ENCODE measurements at regions not wholly inside any gene's neighbourhood (a gene's known extent, or its start where the extent isn't known, plus 50 kb on each side); places are given as distances from the start of the nearest gene placed in this dataset.

DNA sequence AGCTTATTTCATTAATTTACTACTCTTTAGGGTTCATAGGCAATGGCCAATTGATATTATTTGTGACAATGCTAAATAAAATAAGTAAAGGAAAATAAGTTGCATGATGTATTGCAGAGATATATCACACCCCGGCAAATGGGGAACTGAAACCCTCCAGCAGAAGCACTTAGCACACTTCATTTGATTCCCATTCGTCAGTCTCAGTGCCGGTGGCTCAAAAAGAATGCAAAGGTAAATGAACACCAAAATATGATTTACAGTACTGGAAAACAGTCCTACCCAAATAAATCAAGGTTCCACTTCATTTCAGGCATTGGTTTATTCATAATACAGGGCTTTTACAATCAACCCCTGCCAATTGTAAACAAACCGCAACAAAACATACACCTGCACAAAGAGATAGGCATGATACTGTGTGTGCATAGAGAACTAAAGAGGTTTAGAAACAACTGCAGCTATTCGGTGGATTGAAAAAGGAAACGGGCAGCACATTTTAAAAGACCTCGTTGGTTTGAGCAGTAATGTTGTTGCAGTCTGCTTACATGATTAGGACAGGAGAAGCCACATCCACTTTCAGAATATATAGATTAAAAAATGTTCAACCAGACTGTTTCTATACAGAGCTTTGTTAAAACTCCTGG is 1019.2 kb downstream of the TTLL7 start:
- Histone ChIP-seq H3K36me3 (no peaks in the 10 kb centered on the region), H3K4me3 (no peak overlapping the region), H3K9me3 (no peaks in the 10 kb centered on the region), H3K27ac (no peak overlapping the region), H3K4me1 (no peaks in the 10 kb centered on the region), H3K27me3 (no peaks in the 10 kb centered on the region)
- 42% methylated on average over 7 of the region's 7 CpGs for WGBS (ENCODE audit: insufficient coverage, low coverage, low lambda C conversion rate, missing lambda C conversion rate)
- no peak for DNase-seq
- ATAC-seq: no peak
- intact Hi-C loops (cut with DNase I): no loop called here
- TF ChIP-seq, protein P1, sequence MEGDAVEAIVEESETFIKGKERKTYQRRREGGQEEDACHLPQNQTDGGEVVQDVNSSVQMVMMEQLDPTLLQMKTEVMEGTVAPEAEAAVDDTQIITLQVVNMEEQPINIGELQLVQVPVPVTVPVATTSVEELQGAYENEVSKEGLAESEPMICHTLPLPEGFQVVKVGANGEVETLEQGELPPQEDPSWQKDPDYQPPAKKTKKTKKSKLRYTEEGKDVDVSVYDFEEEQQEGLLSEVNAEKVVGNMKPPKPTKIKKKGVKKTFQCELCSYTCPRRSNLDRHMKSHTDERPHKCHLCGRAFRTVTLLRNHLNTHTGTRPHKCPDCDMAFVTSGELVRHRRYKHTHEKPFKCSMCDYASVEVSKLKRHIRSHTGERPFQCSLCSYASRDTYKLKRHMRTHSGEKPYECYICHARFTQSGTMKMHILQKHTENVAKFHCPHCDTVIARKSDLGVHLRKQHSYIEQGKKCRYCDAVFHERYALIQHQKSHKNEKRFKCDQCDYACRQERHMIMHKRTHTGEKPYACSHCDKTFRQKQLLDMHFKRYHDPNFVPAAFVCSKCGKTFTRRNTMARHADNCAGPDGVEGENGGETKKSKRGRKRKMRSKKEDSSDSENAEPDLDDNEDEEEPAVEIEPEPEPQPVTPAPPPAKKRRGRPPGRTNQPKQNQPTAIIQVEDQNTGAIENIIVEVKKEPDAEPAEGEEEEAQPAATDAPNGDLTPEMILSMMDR (IDR thresholded peaks at IDR 0.05): no peak
- TF ChIP-seq POLR2A (IDR thresholded peaks at IDR 0.05): no peak

DNA sequence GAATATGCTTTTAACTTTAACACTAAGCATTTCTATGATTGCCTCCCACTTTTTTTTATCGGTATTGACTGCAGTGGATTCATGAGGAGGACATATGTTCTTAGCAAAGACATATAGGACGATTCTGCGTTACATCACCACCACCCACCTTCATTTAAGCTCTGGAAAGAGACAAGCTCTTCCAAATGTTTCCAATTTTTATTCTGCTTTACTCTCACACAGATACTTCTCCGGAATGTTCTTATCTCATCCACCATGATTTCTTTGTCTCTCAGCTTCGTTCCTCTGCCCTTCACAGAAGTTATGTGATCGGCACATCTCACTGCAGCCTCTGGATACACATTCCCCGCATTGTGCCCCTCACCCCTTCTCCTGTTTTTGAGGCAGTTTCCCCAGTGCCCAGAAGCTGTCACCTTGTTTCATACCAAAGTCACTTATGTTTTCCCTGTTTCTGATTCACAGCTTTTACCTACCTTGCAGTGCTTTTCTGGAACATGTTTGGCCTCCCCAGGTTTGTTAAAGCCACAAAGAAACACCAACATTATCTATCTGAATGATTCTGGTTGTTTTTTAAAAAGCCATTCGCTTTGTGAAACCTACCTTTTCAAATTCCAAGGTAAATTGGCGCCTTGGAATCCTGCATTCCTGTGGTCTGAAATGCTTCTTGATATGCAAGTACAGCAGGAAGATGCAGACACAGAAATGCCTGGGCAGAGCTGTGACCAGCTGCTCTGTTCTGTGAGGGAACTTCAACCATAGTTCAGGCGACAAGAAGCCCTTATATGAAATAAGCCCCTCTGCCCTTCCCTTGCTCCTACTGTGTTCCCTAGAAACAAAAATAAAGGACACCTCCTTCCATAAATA is 1020.2 kb downstream of the TTLL7 start:
- 61% methylated on average over 10 of the region's 10 CpGs for WGBS (ENCODE audit: insufficient coverage, low coverage, low lambda C conversion rate, missing lambda C conversion rate)
- Histone ChIP-seq H3K27ac (no peak overlapping the region), H3K36me3 (no peaks in the 10 kb centered on the region), H3K27me3 (no peaks in the 10 kb centered on the region), H3K4me3 (no peak overlapping the region), H3K9me3 (no peaks in the 10 kb centered on the region), H3K4me1 (no peaks in the 10 kb centered on the region)
- intact Hi-C loops (cut with DNase I): no loop called here
- TF ChIP-seq, protein P1 (IDR thresholded peaks at IDR 0.05): no peak
- TF ChIP-seq POLR2A (IDR thresholded peaks at IDR 0.05): no peak
- ATAC-seq: no peak
- DNase-seq: no peak

DNA sequence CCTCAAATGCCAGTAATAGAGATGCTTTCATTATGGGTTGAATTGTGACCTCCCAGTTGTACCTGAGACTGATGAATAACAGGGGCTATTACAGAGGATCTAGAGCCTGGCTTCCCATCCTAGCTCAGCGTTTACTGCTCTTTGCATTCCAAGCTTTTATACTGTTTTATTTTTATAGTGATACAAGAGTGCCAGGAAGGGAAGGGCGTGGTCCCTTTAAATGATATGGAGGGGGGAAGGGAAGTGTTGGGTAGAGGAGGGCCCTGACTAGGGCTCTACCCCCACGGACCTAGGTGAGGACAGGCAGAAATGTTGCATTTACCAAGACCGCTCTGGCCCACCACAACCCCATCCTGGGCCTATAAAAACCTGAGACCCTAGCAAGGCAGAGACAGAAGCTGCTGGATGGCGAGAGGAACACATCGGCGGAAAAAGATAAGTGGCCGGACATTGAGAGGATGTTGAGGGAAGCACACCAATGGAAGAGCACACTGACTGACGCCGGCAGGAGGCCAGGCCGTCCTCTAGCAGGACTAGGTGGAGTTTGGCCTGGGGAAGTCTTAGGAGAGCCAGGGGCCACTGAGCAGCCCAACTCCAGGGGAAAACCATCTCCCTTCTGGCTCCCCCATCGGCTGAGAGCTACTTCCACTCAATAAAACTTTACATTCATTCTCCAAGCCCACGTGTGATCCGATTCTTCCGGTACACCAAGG is 1025.9 kb downstream of the TTLL7 start:
- H3K36me3 ChIP-seq: no peaks in the 10 kb centered on the region
- WGBS (ENCODE audit: insufficient coverage, low coverage, low lambda C conversion rate, missing lambda C conversion rate): 62% methylated on average over 7 of the region's 15 CpGs
- H3K4me3 ChIP-seq: no peak overlapping the region
- intact Hi-C loops (cut with DNase I): no loop called here
- no peaks in the 10 kb centered on the region for H3K27me3 ChIP-seq
- TF ChIP-seq POLR2A (IDR thresholded peaks at IDR 0.05): no peak
- TF ChIP-seq, protein P1 (IDR thresholded peaks at IDR 0.05): no peak
- DNase-seq: no peak
- ATAC-seq: no peak
- no peak overlapping the region for H3K27ac ChIP-seq
- no peaks in the 10 kb centered on the region for H3K4me1 ChIP-seq
- H3K9me3 ChIP-seq: no peaks in the 10 kb centered on the region

DNA sequence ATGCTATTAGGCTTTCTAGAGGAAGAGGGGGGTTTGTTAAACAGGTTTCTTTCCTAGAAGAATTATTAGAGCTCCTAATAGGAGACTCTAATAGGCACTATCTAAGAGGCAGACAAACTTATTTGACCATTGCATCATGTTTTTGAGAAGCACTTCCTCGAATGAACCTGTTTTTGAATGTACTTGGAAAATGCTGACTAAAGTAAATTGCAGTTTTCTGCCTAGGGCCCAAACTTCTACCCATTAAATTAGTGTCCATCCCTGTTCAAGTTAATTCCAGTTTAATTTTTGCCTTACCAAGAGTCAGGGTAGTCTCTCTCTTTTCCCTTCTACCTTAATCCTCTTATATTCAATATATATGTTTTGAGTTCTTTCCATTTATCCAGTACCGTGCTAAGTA is 1029.6 kb downstream of the TTLL7 start:
- Histone ChIP-seq H3K36me3 (no peaks in the 10 kb centered on the region), H3K4me3 (no peak overlapping the region), H3K4me1 (no peaks in the 10 kb centered on the region), H3K27ac (no peak overlapping the region), H3K27me3 (no peaks in the 10 kb centered on the region), H3K9me3 (no peaks in the 10 kb centered on the region)
- DNase-seq: no peak
- ATAC-seq: no peak
- TF ChIP-seq, protein P1 (IDR thresholded peaks at IDR 0.05): no peak
- no peak for TF ChIP-seq POLR2A (IDR thresholded peaks at IDR 0.05)
- intact Hi-C loops (cut with DNase I): no loop called here
- WGBS (ENCODE audit: insufficient coverage, low coverage, low lambda C conversion rate, missing lambda C conversion rate): 54% methylated on average over 2 of the region's 2 CpGs

Data from right lobe of liver (tissue), 6 donors.